GM21825 (cell line): ENCODE measurements at regions not wholly inside any gene's neighbourhood (a gene's known extent, or its start where the extent isn't known, plus 50 kb on each side); places are given as distances from the start of the nearest gene placed in this dataset.

Experiments
- ATAC-seq: cut with Tn5 transposase; IDR thresholded peaks from one replicate; pipeline ENCODE4 v1.9.1; 2021; ENCODE audit warnings: mild to moderate bottlenecking, moderate library complexity; ENCODE audit not compliant: unreplicated experiment

- ATAC-seq, result no peak
Measured at GRCh38 chr6:133583907-133584427, 304.9 kb upstream of the TCF21 start.

GRCh38 chr6:133584823-133585222 lies 304.1 kb upstream of the TCF21 start:
- ATAC-seq, result no peak

- ATAC-seq, result no peak
Measured at GRCh38 chr6:133585978-133586377, 302.9 kb upstream of the TCF21 start.

- no peak for ATAC-seq
Measured at GRCh38 chr6:133587546-133588160, 301.3 kb upstream of the TCF21 start.

- ATAC-seq, result no peak
Measured at GRCh38 chr6:133590196-133590595, 298.7 kb upstream of the TCF21 start.

GRCh38 chr6:133590814-133591213 lies 298.1 kb upstream of the TCF21 start:
- ATAC-seq, result no peak

- no peak for ATAC-seq
Measured at GRCh38 chr6:133591275-133591674, 297.6 kb upstream of the TCF21 start.

GRCh38 chr6:133594652-133595110 lies 294.2 kb upstream of the TCF21 start:
- ATAC-seq, result no peak

GRCh38 chr6:133595111-133595761 lies 293.7 kb upstream of the TCF21 start:
- ATAC-seq, result no peak

- ATAC-seq, result no peak
Measured at GRCh38 chr6:133606852-133607251, 282.1 kb upstream of the TCF21 start.

- ATAC-seq, result no peak
Measured at GRCh38 chr6:133608620-133609019, 280.3 kb upstream of the TCF21 start.

GRCh38 chr6:133609415-133610226 lies 279.3 kb upstream of the TCF21 start:
- ATAC-seq, result no peak

- ATAC-seq, result no peak
Measured at GRCh38 chr6:133610227-133610840, 278.6 kb upstream of the TCF21 start.

GRCh38 chr6:133610971-133611370 lies 277.9 kb upstream of the TCF21 start:
- no peak for ATAC-seq

GRCh38 chr6:133612459-133612858 lies 276.5 kb upstream of the TCF21 start:
- no peak for ATAC-seq

GRCh38 chr6:133613211-133613610 lies 275.7 kb upstream of the TCF21 start:
- no peak for ATAC-seq

- no peak for ATAC-seq
Measured at GRCh38 chr6:133621751-133622150, 267.2 kb upstream of the TCF21 start.

GRCh38 chr6:133623065-133623464 lies 265.8 kb upstream of the TCF21 start:
- no peak for ATAC-seq

GRCh38 chr6:133623621-133624020 lies 265.3 kb upstream of the TCF21 start:
- no peak for ATAC-seq

- ATAC-seq, result no peak
Measured at GRCh38 chr6:133626096-133626666, 262.7 kb upstream of the TCF21 start.

GRCh38 chr6:133629970-133630369 lies 258.9 kb upstream of the TCF21 start:
- no peak for ATAC-seq
